GM12865 (cell line): ENCODE measurements at regions not wholly inside any gene's neighbourhood (a gene's known extent, or its start where the extent isn't known, plus 50 kb on each side); places are given as distances from the start of the nearest gene placed in this dataset.

Source experiments
- DNase-seq: peaks from one replicate; pipeline ENCODE4 v3.0.0; 2010; ENCODE audit warnings: low read depth
- H3K4me3 ChIP-seq: 2 replicates; pipeline ENCODE4 v1.5.1; 2011; ENCODE audit warnings: mild to moderate bottlenecking, low read depth, low read length, control low read depth
- TF ChIP-seq, protein P1 (sequence below): IDR thresholded peaks from 2 replicates; pipeline ENCODE4 v1.5.1; 2011; ENCODE audit warnings: low read length, control low read depth, low read depth, inconsistent platforms; ENCODE audit not compliant: insufficient read depth; ENCODE audit errors: missing control alignments

DNA sequence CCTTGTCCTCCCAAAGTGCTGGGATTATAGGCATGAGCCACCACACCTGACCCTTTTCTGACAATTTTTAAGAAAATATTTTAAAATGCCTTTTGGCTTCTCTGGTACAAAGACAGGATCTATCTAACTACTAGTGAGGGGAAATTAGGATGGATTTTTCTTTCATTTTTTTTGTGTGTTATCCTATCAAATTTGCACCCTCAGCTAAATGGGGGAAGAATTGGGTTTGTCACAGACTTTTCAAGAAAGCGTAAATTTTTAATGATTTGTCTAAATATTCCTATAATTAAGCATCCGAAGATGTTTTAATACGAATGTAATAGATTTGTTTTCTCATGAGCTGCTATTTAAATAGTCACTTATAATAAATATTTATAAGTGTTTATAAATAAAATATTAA, 340.0 kb upstream of the ETAA1 start:
- TF ChIP-seq, protein P1, sequence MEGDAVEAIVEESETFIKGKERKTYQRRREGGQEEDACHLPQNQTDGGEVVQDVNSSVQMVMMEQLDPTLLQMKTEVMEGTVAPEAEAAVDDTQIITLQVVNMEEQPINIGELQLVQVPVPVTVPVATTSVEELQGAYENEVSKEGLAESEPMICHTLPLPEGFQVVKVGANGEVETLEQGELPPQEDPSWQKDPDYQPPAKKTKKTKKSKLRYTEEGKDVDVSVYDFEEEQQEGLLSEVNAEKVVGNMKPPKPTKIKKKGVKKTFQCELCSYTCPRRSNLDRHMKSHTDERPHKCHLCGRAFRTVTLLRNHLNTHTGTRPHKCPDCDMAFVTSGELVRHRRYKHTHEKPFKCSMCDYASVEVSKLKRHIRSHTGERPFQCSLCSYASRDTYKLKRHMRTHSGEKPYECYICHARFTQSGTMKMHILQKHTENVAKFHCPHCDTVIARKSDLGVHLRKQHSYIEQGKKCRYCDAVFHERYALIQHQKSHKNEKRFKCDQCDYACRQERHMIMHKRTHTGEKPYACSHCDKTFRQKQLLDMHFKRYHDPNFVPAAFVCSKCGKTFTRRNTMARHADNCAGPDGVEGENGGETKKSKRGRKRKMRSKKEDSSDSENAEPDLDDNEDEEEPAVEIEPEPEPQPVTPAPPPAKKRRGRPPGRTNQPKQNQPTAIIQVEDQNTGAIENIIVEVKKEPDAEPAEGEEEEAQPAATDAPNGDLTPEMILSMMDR = no peak
- no peak for DNase-seq
- H3K4me3 ChIP-seq = no peak overlapping the region

DNA sequence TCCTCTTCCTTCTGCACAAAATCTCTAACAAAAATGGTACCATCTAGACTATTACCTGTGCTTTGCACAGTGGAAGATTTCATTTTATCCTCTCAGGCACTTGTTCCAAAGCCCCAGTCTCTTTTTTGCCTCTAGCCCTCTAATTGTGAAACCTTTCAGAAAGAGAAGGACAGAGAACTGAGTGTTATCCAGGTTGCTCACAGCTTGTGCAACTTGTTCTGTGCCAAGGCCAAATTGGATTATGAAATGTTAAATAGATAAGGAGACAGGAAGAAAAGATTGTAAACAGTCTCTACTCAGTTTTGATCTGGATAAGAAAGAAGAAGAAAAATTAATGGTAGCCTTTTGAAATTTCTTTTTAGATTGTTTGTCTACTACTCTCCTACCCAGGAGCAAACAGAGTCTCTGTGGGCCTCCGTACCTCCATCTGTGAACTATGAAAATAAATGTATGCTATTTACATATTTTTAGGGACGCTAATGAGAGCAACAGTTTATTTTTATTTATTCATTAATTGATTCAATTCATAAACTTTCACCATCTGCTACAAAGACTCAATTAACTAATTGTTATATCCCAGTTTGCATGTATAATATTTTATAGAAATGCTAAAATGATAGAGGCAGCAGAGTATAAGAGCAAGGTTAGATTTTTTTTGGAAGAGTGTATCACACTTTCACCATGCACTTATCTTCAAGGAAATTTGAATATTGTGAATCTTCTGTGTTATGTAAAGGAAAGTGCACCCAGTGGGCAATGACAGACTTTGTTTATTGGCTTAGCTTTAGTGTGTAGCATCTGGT, 339.0 kb upstream of the ETAA1 start:
- H3K4me3 ChIP-seq = no peak overlapping the region
- DNase-seq = no peak
- TF ChIP-seq, protein P1 = no peak

DNA sequence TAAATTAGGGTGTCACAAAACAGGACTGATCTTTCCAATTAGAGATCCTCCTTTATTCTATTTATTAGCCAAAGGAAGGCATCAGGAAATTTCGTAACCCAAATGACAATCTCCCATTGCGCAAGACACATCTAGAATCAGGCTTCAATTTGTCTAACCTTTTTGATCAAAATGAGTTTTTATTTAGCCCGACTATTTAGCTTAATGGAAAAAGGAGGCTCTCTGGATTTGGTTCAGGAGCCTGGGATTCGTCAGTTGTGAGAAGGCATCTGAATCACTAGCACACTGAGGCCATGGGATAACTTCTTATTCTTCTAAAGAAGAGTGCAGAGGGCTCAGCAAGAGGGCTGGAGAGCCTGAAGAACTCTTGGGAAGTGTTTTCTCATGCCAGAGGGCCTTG, 332.1 kb upstream of the ETAA1 start:
- no peak overlapping the region for H3K4me3 ChIP-seq
- DNase-seq = no peak
- TF ChIP-seq, protein P1 = no peak

DNA sequence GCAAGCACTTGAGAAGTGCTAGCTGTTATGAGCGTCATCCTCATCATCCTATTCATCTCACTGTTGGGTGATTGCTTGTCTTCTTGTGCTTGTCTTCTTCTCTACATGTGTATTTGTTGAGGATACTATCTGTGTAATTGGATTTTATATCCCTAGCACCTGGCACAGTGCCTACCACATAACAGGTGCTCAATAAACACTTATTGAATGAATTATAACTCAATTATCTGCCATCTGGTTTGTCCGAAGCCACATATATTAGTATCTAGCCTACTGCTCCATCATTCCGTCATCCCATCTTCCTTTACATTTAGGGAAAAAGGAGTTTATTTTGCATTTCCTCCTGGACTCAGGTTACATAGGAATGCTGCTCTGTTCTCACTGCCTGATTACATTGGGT, 330.4 kb upstream of the ETAA1 start:
- TF ChIP-seq, protein P1 = no peak
- no peak overlapping the region for H3K4me3 ChIP-seq
- no peak for DNase-seq

DNA sequence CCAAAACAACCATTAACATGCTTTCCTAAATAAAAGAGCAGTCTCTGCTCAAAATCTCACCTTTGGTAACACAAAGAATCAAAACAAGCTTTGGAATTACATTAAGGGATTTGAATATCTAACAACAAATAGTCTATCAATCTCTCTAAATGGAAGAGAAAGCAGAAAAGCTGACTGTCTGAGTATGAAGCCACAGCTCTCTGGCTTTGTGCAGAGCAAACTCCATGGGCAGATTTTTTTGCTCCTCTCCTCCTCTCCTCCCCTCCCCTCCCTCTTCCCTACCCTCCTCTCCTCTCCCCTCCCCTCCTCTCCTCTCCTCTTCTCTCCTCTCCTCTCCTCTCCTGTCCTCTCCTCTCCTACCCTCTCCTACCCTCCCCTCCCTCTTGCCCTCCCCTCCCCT, 329.5 kb upstream of the ETAA1 start:
- no peak overlapping the region for H3K4me3 ChIP-seq
- DNase-seq = no peak
- TF ChIP-seq, protein P1 = no peak

DNA sequence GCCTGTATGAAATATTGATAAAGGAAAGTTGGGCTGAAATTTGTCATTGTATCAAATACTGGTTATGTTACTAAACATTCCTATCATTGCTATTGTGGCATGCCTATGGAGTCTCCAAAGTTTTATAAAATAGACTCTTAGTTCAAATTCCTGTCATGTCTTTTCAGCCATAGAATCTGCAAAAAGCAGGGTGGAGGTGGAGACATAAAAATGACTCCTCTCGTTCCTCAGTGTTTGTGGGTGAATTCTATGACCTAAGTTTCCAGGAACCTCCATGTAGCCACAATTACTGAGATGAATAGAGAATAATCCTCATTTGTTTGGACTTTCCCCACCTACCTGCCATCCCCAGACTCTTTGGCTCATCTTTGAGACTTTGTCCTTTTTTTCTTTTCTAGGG, 326.3 kb upstream of the ETAA1 start:
- no peak overlapping the region for H3K4me3 ChIP-seq
- DNase-seq = no peak
- TF ChIP-seq, protein P1 = no peak

DNA sequence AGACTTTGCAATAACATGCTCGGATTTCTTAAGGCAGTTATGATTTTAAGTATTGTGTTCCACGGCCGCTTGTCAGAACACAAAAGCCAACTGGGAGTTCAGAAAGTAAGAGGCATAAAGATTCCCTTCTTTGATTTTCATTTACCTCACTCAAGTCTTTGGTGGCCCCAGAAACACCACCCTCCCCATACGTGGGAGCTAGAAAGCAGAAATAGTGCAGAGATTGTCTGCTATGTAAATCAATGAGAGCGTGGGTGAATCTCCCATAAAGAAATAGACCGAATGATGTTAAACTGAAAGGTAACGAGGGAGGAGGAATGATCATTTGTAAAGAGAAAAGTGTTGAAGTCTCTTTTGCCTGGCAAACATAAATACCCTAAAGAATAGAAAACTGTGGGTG, 322.1 kb upstream of the ETAA1 start:
- no peak overlapping the region for H3K4me3 ChIP-seq
- DNase-seq = no peak
- TF ChIP-seq, protein P1 = no peak
